GM19467 (cell line): ENCODE measurements at regions not wholly inside any gene's neighbourhood (a gene's known extent, or its start where the extent isn't known, plus 50 kb on each side); places are given as distances from the start of the nearest gene placed in this dataset.

Experiments
- ATAC-seq: cut with Tn5 transposase; IDR thresholded peaks from one replicate; pipeline ENCODE4 v1.9.1; 2021; ENCODE audit warnings: mild to moderate bottlenecking, moderate library complexity; ENCODE audit not compliant: unreplicated experiment

GRCh38 chr7:67955061-67955460 is 958.4 kb downstream of the TYW1 start:
- no peak for ATAC-seq

GRCh38 chr7:67962863-67963262 is 966.2 kb downstream of the TYW1 start:
- ATAC-seq: no peak

- ATAC-seq: no peak
Measured at GRCh38 chr7:67976490-67976889, 979.9 kb downstream of the TYW1 start.

GRCh38 chr7:67983486-67983885 is 986.9 kb downstream of the TYW1 start:
- no peak for ATAC-seq

GRCh38 chr7:67984326-67984725 is 987.7 kb downstream of the TYW1 start:
- ATAC-seq: no peak

DNA sequence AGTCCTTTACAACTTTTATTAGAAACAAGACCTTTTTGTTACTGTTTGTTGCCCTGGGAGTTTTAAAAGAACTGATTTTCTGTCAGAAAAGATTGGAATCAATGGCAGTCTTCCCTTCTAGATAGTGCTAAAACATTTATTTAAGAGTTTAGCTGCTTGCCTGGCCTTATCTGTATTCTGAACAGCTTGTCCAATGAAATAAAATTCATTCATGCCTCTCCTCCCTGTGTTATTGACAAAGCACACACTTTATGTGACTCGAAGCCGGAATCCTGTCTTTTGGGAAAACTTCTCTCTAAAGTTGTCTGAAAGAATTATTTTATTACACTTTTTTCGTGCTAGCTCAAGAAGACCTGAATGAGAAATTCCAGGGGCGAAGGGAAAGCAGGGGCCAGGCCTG is 992.5 kb downstream of the TYW1 start:
- no peak for ATAC-seq

DNA sequence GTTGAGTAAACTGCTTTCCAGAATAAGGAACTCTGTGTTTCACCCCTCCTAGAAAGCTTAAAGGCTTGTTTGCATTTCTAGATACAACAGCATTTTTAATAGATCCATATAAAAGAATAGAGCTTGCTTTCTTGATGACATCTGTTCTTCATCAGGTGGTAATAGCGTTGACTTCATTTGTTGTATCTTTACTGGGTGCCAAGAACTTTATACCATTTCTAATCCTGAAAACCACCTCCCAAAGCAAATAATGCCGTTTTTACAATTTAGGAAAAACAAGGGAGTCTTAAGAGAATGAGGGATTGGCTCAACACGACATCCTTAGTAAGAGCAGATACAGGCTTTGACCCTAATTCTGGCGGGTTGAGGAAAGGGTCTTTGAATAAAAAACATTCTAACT is 993.4 kb downstream of the TYW1 start:
- ATAC-seq: no peak

GRCh38 chr7:67990716-67991115 is 994.1 kb downstream of the TYW1 start:
- no peak for ATAC-seq

DNA sequence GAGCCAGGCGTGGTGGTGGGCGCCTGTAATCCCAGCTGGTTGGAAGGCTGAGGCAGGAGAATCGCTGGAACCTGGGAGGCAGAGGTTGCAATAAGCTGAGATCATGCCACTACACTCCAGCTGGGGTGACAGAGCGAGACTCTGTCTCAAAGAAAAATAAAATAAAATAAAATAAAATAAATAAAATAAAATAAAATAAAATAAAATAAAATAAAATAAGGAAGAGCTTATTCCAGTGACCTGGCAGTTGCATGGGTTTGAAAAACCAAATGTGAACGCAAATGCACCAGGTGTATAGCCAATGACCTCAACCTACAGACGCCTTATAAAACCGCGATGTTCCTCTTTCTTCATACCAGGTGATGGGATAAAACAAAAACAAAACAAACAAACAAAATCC is 995.7 kb downstream of the TYW1 start:
- ATAC-seq: no peak

DNA sequence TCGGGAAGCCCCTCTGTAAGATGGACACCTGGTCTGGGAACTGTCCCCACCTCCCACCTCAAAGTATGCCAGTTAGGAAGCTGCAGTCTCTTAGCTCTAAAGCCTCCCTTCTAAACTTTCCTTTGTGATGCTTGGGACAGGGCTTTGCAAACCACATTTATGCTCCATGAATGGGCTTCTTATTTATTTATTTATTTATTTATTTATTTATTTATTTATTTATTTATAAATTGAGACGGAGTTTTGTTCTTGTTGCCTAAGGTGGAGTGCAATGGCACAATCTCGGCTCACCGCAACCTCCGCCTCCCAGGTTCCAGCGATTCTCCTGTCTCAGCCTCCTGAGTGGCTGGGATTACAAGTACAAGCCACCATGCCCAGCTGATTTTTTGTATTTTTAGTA is 1009.4 kb downstream of the TYW1 start:
- no peak for ATAC-seq

GRCh38 chr7:68006619-68007018 is 1010.0 kb downstream of the TYW1 start:
- ATAC-seq: no peak

- ATAC-seq: no peak
Measured at GRCh38 chr7:68009716-68010115, 1013.1 kb downstream of the TYW1 start.

- ATAC-seq: no peak
Measured at GRCh38 chr7:68014031-68014736, 1017.6 kb downstream of the TYW1 start.

DNA sequence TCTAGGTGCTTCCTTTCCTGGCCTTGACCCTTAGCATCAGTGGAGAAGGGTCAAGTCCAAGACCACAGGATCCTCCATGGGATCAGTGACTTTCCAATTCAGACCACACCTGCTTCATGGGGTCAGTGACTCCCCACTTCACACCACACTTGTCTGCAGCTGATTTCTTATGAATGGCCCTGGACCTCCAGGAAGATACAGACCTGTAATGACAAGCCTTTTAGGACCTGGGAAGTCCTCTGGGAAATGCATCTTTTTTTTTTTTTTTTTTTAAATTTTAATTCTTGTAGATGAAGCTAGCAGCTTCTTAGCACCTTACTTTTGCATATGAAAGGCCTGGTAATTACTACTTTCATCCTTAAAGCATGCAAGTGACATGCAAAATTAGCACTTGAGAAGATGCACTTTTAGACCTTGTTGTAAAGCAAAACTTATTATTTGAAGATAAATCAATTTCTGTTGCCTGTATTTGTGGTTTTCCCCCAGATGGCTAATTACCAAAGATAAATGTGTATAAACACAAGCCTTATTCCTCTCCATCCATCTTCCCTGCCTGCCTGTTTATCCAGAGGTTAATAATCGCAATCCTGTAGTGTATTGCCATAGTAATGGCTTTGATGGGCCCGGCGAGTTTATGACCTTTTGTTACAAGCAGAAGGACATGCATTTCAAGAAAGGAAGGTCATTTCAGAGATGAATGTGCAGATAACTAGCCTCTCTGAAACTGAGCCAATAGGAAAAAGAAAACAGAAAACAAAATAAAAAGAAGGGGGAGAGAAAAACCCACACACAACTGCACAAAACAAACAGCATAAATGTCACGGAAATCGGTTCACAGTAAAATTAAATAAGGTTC is 1018.7 kb downstream of the TYW1 start:
- no peak for ATAC-seq

GRCh38 chr7:68015978-68016532 is 1019.4 kb downstream of the TYW1 start:
- ATAC-seq: no peak

DNA sequence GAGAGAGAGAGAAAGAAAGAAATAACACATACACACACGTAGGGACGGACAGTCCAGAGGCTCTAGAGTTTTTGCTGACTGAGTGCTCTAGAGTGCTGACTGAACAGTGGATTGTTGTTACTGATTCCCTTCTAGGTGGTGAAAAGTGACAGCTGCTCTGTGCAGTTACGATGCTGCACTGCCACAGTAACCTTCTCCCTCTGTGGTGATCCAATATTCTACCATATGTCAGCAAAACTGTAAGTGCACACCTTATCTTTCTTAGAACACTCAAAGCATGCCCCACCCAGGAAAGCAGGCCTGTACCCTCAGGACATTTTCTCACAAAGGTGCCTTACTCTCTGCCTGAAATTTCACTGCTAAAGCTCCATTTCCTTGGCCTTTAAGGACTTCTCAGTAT is 1023.5 kb downstream of the TYW1 start:
- ATAC-seq: no peak

DNA sequence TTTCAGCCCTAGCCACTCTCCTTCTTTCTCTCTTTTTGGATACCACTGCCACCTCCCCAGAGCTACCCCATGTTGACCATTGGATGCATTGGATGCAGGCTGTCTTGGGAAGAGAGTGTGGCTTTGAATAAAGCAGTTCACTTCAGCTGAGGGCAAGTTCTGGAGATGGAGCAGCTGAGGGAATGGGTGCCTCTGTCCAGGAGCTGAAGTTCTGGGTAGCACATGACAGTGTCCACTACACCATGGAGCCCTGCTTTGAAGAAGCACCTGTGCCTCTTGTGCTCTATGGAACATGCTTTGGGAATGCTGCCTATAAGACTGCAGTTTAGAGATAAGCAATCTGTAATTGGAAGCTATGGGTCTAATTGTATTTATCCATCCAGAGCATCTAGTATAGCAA is 1028.7 kb downstream of the TYW1 start:
- no peak for ATAC-seq

GRCh38 chr7:68030530-68030929 is 1033.9 kb downstream of the TYW1 start:
- ATAC-seq: no peak

- no peak for ATAC-seq
Measured at GRCh38 chr7:68031180-68031943, 1034.7 kb downstream of the TYW1 start.

DNA sequence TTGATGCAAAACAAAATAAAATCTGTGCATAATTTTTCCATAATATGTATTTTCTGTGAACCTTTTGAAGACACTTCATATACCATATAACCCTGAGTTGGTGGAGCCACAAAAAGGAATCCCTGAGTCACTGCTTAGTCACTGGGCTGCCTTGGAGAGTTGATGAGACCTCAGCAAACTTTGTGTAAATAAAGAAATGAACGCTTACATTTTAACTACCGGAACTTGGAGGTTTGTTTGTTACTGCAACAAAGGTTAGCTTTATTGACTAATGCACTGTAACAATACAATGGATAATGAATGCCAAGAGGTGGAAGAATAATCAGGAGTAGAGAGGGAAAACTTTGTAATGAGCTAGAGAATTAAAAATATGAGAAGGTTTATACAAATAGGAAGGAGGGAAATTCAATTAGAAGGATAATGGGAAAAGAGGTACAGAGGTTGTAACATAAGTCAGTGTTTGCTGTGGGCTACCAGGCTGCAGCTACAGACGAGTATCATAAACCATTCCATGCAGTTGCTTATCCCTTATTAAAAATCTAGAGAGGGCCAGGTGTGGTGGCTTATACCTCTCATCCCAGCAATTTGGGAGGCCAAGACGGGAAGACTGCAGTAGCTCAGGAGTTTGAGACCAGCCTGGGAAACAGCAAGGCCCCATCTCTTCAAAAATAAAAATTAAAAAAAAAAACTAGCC is 1042.1 kb downstream of the TYW1 start:
- no peak for ATAC-seq

- ATAC-seq: no peak
Measured at GRCh38 chr7:68041554-68041953, 1044.9 kb downstream of the TYW1 start.
